Anterior cingulate cortex (tissue), 58 donors: ENCODE measurements at regions not wholly inside any gene's neighbourhood (a gene's known extent, or its start where the extent isn't known, plus 50 kb on each side); places are given as distances from the start of the nearest gene placed in this dataset.
A peak's percentile ranks its signal among the peaks of the same experiment; 100 is the strongest.

Source experiments
- DNase-seq, 58 donors: peaks; one replicate each; lab custom pipeline; 2025; lab: John Stamatoyannopoulos, UW

GRCh38 chr12:88413646-88414045 is 166.6 kb downstream of the KITLG start:
- no peak for DNase-seq

- DNase-seq = no peak
Measured at GRCh38 chr12:88416155-88416554, 164.1 kb downstream of the KITLG start.

GRCh38 chr12:88416786-88417185 is 163.5 kb downstream of the KITLG start:
- no peak for DNase-seq

GRCh38 chr12:88417531-88417930 is 162.7 kb downstream of the KITLG start:
- DNase-seq = no peak

- DNase-seq = no peak
Measured at GRCh38 chr12:88418856-88419497, 161.3 kb downstream of the KITLG start.

- no peak for DNase-seq
Measured at GRCh38 chr12:88419794-88420193, 160.5 kb downstream of the KITLG start.

- no peak for DNase-seq
Measured at GRCh38 chr12:88420457-88420856, 159.8 kb downstream of the KITLG start.

GRCh38 chr12:88424791-88425730 is 155.2 kb downstream of the KITLG start:
- DNase-seq = no peak

- no peak for DNase-seq
Measured at GRCh38 chr12:88428350-88428749, 151.9 kb downstream of the KITLG start.

- no peak for DNase-seq
Measured at GRCh38 chr12:88431246-88431645, 149.0 kb downstream of the KITLG start.

GRCh38 chr12:88432531-88433490 is 147.5 kb downstream of the KITLG start:
- DNase-seq = no peak

- no peak for DNase-seq
Measured at GRCh38 chr12:88433997-88434703, 146.1 kb downstream of the KITLG start.

- DNase-seq = peak in 1 of 58 donors; percentile 1
Measured at GRCh38 chr12:88435334-88436076, 144.8 kb downstream of the KITLG start.

GRCh38 chr12:88437226-88437625 is 143.0 kb downstream of the KITLG start:
- DNase-seq = no peak
